ENCODE measurements at regions not wholly inside any gene's neighbourhood (a gene's known extent, or its start where the extent isn't known, plus 50 kb on each side); places are given as distances from the start of the nearest gene placed in this dataset.

- DNase-seq, result peak; percentile 4
These were observed 235.4 kb downstream of the RAB28 start for GRCh38 chr4:13248621-13249298.

- no peak for DNase-seq
These were observed 238.0 kb downstream of the RAB28 start for GRCh38 chr4:13246107-13246506.

DNA sequence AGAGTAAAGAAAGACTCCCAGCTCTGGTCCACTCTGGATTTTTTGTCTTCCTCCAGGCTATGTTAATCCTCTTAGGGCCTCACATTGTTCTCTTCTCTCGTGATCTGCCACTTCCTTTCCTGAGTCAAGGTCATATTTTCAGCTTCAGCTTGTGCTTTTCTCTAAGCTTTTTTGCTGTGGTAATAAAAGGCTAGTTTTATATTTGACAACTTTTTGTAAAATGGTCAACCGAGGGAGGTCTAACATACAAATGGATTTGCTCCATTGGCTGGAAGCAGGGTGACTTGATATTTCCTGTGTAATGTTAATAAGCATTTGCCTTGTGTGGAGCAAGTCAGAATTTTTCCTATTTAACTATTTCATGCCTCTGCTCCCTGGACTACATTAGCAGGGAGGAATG is 239.7 kb downstream of the RAB28 start:
- no peak for DNase-seq

- DNase-seq, result no peak
These were observed 241.0 kb downstream of the RAB28 start for GRCh38 chr4:13243152-13243551.

- DNase-seq, result no peak
These were observed 244.1 kb downstream of the RAB28 start for GRCh38 chr4:13240066-13240465.

DNA sequence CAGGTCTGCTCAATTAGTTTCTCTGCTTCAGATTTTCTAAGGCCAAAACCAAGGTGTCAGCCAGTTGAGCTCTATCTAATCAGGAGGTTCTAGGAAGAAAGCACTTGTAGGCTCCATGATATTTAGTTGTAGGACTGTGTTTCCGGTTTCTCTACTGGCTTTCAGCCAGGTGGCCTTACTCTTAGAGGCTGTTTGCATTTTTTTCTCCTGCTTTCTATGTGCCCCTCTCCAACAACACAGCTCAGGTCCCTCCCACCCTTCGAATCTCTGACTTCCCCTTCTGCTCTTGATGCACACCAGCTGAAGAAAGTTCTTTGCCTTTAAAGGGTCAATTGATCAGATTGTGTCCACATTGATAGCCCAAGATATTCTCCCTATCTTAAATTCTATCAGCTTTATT is 245.2 kb downstream of the RAB28 start:
- DNase-seq, result no peak

- DNase-seq, result no peak
These were observed 247.7 kb downstream of the RAB28 start for GRCh38 chr4:13236485-13236884.

DNA sequence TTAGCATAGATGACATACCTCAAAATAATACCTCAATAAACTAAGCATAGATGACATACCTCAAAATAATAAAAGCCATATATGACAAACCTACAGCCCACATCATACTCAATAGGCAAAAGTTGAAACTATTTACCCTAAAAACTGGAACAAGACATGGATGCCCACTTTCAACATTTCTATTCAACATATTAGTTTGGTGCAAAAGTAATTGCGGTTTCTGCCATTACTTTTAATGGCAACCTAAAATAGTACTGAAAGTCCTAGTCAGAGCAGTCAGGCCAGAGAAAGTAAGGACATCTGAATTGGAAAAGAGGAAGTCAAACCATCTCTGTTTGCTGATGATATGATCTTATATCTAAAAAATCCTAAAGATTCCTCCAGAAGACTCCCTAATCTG is 250.4 kb downstream of the RAB28 start:
- DNase-seq, result no peak

- DNase-seq, result no peak
These were observed 264.2 kb downstream of the RAB28 start for GRCh38 chr4:13219971-13220370.

DNA sequence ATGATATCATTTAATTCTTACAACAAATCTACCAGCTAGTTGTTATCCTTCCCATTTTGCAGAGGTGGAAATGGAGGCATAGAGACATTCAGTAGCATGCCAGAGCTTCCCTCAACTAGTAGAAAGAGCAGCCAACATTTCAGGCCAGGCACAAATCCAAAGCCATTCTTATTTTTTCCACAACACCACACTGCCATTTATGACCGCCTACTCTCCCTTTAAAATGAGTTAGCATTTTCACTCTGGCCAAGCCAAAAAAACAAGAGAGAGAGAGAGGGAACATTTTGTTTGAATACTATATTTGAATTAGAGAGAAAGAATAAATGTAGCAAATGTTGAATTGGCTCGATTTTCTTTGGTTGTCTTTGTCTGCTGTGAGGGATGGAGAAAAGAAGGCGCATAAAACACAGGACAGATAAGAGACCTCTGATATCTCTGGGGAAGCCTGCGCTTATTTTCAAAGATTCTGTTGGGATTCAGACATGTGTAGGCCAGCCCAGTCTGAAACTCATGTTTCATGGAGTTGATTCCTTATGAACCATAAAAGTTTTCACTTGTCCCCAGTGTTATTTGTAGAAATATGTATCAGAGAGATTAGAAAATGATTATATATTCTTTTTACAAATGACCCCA is 265.7 kb downstream of the RAB28 start:
- no peak for DNase-seq

DNA sequence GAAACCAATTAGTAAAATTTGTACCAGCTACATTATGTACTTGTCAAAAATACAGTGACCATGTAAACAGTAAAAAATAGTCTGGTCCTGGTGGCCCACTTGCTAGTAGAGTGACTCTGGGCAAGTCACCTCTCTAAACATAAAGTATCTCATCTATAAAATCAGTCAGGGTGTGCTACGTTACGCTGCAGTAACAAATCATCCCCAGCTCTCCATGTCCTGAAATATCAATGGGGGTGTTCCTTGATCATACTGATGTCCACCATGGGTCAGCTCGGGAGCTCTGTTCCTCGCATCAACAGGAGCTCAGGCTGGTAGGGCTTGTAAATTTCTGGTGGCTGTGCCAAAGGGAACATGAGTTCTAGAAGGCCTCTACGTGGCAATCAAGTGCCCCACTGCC is 268.6 kb downstream of the RAB28 start:
- no peak for DNase-seq

DNA sequence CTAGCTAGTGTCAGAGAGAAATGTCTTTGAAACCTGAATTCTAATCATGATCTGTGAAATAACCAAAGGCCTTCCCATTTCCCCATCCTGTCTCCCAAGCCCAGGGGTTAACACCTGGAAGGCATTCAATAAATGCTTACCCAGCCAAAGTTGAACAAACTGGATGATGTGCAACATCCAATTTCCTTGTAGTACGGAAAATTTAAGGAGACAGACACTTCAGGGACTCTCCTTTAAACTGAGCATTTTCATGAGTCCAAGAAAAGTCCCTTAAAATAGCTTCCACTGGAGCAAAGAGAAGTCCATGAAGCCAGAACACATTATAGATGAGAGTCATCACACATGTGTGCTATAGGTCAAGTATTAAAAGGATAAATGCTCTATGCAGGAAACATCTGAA is 271.2 kb downstream of the RAB28 start:
- no peak for DNase-seq

- DNase-seq, result no peak
These were observed 274.5 kb downstream of the RAB28 start for GRCh38 chr4:13209600-13209999.

GRCh38 chr4:13208558-13209193 is 275.5 kb downstream of the RAB28 start:
- no peak for DNase-seq

DNA sequence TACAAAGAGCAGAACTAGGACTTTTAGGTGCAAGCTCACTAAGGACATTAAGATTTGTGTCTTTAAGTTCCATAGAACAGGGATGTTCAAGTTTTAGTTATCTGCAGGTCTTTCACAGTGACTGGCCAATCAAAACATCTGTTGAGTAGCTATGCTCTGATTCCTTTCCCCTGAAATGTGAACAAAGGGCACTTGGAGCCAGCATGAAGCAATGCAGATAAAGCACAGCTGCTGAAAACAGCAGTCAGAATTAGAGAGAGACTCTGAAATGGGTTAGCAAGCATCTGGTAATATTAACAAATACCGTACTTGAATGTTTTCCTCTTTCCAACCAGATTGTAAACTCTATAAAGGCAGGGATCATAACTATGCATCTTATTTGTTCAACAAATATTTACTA is 276.9 kb downstream of the RAB28 start:
- no peak for DNase-seq

GRCh38 chr4:13203101-13203500 is 281.0 kb downstream of the RAB28 start:
- DNase-seq, result no peak

DNA sequence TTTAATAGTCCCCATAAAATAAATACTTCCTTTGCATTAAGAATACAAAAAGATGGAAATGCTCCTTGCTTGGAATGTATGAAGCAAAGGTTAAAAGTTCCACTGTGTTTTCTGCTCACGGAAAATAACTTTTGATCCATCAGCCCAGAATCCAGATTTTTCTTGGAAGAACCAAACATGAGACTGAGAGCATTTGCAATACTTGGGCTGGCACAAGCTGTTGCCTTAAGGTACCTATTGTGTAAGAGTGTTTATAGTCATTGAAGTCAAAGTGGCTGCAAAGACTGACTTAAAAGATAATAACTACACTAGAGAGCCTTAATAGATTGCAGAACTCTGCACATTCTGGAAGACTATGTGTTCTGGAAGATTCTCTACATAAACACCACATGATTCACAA is 281.4 kb downstream of the RAB28 start:
- DNase-seq, result no peak

DNA sequence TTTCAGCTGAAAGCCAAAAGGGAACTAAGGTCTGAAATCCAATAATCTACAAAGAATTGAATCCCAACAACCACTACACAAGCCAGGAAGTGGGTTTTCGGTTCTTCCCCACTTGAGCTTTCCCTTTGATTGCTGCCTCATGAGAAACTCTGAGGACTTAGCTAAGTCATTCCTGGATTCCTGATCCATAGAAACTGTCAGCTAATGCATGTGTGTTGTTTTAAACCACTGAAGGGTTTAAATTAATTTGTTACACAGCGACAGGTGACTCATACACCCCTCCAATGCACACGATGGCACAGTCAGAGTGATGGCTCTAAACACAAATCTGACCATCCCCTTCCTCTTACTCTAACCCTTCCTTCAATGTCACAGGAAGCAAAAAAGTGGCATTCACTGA is 282.9 kb downstream of the RAB28 start:
- no peak for DNase-seq

GRCh38 chr4:13196721-13197120 is 287.4 kb downstream of the RAB28 start:
- DNase-seq, result no peak

- DNase-seq, result no peak
These were observed 290.5 kb downstream of the RAB28 start for GRCh38 chr4:13193662-13194061.

DNA sequence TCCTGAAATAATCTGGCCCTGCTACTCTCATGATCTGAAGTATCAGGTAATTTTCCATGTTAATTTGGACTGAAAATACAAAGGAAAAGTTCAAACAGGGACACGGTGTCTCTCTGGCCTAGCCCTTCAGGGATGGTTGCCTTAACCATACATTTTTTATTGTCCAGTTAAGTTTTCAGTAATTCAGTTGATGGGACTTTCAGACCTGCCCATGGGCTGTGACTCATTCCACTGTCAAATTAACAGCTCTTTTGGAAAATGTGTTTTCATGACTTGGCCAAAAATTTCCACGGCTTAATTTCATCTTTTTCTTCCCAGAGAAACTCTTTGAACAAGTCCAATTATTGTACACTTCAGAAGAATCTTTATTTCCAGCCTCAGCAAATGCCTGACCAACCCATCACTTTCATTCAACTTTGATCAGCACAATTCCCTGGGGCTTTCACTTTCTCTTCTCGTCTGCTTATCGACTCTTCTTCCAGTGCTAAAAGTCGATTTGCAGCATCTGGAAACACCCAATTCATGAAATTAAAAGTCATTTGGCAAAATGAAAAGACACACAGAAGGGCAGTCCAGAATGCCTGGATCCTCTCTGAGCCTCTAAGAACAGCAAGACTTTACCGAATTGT is 293.9 kb downstream of the RAB28 start:
- DNase-seq, result no peak

- DNase-seq, result no peak
These were observed 299.9 kb downstream of the RAB28 start for GRCh38 chr4:13184199-13184598.

- no peak for DNase-seq
These were observed 302.0 kb downstream of the RAB28 start for GRCh38 chr4:13182133-13182532.

- DNase-seq, result no peak
These were observed 302.5 kb downstream of the RAB28 start for GRCh38 chr4:13181681-13182080.
